Anterior cingulate cortex (tissue), 58 donors: ENCODE measurements at regions not wholly inside any gene's neighbourhood (a gene's known extent, or its start where the extent isn't known, plus 50 kb on each side); places are given as distances from the start of the nearest gene placed in this dataset.
"Not testable (repeated sequence)": the region's sequence is repeated elsewhere in the genome, so short reads cannot be mapped to it uniquely, and the experiment has no call there.

Experiments
- DNase-seq, 58 donors: peaks; one replicate each; lab custom pipeline; 2025; lab: John Stamatoyannopoulos, UW

- DNase-seq, result peak in 8 of 58 donors; percentile 19 to 59 (median 30)
These were observed 123.3 kb upstream of the GRIK3 start for GRCh38 chr1:37157634-37158033.

DNA sequence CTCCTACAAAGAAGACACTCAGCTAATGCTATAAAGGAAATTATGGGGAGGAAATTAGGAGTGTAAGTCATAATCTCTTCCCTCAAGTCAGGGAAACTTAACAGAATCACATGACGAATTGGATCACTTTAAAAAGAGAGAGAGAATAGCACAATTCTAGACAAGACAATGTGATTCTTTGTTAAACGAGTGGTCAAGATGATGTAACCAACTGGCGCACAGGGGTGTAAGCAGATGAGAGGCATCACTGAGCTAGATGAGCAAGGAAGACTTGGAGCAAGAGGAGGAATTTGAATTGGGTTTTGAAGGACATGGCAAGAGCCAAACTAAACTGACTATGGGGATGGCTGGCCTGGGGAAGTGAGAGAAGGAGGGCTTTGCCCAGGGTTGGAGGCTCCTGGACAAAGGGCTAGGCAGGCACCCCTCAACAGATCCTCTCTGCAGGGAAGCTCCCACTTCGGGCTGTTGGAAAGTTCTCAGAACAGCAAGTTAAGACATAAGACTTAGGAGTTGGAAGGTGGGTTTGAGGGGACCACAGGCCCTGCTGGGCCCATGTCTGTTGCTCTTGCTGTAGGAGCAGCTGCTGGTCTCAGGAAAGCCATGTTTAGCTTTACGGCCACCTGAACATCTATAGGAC lies 123.9 kb upstream of the GRIK3 start:
- peak in 12 of 58 donors; percentile 21 to 80 (median 32) for DNase-seq

- no peak for DNase-seq
These were observed 124.8 kb upstream of the GRIK3 start for GRCh38 chr1:37159102-37159501.

DNA sequence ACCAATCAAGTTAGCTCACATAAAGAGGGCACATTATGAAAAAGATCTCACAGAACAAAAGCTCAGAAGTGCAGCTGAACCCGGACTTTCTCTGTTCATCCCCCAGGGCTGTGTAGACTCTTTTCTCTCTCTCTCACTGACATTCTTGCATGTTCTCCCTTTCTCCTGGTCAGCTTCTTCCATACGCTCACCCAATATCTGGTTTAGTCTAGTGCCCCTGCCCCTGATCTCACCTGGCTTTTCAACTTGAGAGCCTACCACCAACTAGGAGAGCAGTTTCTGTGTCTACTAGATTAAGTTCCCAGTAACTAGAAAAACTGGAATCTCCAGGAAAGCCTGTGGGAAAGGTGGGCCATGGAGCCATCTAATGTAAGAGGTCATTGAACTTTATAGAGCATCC lies 126.9 kb upstream of the GRIK3 start:
- no peak for DNase-seq

GRCh38 chr1:37162059-37162458 lies 127.7 kb upstream of the GRIK3 start:
- DNase-seq, result no peak

DNA sequence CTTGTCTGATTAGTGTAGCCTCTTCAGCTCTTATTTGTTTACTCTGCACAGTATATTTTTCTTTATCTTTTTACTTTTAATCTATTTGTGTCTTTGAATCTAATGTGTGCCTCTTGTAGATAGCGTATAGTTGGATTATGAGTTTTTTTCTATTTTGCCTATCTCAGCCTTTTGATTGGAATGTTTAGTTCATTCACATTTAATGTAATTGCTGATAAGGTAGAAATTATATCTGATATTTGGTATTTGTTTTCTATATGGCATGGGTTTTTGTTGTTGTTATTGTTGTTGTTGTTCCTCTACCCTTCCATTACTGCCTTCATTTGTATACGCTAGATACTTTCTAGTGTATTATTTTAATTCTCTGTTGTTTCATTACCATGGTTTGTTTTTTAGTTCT lies 131.7 kb upstream of the GRIK3 start:
- DNase-seq, result no peak

DNA sequence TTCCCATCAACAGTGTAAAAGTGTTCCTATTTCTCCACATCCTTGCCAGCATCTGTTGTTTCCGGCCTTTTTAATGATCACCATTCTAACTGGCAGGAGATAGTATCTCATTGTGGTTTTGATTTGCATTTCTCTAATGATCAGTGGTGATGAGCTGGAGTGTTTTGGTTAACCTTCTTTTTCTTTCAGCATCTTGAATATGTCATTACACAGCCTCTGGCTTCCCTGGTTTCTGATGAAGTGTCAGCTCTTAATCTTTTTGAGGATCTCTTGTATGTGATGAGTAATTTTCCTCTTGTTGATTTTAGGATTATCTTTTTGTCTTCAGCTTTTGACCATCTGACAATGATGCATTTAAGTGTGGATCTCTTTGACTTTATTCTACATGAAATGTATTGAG lies 133.2 kb upstream of the GRIK3 start:
- no peak for DNase-seq

DNA sequence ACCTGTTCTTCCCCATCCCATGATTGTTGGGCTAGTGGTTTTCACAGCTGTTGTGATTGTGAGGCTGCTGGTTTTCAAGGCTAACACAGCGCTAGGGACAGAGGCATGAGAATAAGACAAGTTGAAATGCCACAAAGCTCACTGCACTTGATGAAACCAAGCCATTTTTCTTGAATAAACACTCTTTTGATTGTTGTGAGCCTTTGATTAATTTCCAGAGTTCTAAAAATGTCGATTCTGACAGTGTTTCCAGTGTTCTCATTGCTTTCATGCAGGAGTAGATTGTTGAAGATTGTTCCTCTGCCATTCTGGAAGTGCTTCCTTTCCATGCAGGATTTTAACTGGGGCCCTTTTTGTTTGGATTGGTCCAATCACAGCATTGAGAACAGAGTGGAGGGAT lies 134.9 kb upstream of the GRIK3 start:
- peak in 1 of 58 donors; percentile 23 for DNase-seq

- no peak for DNase-seq
These were observed 135.5 kb upstream of the GRIK3 start for GRCh38 chr1:37169743-37170275.

DNA sequence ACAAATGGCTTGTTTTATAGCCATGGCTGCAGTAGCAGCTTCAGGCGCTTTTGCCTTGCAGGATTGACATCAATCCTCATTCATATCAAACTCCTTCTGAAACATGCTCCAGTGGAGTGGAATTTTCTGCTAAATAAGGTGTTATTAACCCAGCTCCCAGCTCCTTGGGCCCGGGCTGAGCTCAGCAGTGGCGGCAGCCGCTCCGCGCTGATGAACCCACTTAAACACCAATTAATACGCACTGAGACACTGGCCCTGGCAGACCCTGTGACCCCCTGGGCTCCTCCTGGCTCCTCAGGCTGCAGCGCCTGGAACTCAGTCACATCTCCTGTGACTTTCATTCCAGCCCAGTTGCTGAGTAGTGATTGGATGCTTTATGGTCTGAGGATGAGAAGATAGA lies 137.4 kb upstream of the GRIK3 start:
- DNase-seq, result no peak

GRCh38 chr1:37174341-37174740 lies 140.0 kb upstream of the GRIK3 start:
- peak in 7 of 58 donors; percentile 12 to 39 (median 23) for DNase-seq

GRCh38 chr1:37174876-37175275 lies 140.6 kb upstream of the GRIK3 start:
- no peak for DNase-seq

- DNase-seq, result no peak
These were observed 141.4 kb upstream of the GRIK3 start for GRCh38 chr1:37175666-37176215.

DNA sequence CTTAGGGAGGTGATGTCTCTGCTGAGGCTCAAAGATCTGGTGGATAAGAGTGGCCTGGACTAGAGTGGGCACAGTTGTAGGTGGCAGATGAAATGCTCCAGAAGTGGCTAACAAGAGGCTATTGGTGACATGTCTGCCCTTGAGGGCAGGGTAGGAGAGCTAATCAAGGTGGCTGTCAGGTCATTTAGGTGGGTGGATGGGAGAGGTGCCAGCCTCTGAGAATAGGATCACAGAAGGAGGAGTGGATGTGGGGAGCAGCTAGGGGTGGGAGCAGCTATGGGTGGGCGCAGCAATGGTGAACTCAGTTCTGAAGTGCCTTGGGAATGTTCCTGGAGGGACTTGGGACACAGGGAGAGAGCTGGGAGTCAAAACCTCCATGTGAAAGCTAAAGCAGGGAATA lies 142.0 kb upstream of the GRIK3 start:
- DNase-seq, result no peak

- DNase-seq, result peak in 5 of 58 donors; percentile 10 to 36 (median 14)
These were observed 143.0 kb upstream of the GRIK3 start for GRCh38 chr1:37177230-37177864.

DNA sequence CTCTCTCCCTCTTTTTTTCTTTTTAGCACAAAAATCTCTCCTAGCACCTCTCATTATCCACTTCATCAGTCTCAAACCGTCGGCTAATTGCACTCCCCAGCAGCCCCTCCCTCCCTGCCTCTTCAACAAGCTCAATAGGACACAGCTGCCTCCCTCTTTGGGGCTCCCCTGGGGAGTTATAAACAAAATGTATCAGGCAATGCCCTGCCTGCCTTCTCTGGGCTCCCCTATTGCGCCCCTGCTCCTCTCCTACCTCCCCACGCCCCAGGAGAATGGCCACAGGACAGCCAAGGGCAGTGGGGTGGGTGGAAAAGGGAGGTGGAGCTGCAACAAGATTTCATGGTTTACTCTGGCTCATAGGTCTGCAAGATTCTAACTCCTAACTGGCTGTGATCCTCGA lies 147.1 kb upstream of the GRIK3 start:
- no peak for DNase-seq

DNA sequence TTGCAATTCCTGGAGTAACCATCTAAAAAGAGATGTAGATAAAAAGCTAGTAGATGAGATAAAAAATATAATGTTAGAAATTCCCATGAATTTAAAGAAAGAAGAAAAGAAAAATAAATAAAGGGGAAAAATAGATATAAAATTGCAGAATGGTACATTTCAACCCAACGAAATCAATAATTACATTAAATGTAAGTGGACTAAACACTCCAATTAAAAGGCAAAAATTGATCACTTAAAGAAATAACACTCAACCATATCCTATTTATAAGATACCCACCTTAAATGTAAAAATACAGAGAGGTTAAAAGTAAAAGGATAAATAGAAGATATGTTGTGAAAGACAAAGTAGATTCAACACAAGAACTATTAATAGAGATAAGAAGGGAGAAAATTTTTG lies 150.5 kb upstream of the GRIK3 start:
- DNase-seq, result no peak

GRCh38 chr1:37186246-37186756 lies 152.0 kb upstream of the GRIK3 start:
- DNase-seq, result no peak

GRCh38 chr1:37189111-37189510 lies 154.8 kb upstream of the GRIK3 start:
- DNase-seq, result no peak

- no peak for DNase-seq
These were observed 163.1 kb upstream of the GRIK3 start for GRCh38 chr1:37197411-37197810.

DNA sequence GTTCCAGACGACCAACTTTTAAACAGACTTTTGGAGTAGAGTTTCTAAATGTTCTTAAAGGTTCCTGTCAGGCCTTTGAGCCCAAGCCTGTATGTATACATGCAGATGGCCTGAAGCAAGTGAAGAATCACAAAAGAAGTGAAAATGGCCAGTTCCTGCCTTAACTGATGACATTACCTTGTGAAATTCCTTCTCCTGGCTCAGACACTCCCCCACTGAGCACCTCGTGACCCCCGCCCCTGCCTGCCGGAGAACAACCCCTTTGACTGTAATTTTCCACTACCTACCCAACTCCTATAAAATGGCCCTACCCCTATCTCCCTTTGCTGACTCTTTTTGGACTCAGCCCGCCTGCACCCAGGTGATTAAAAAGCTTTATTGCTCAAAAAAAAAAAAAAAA lies 180.0 kb upstream of the GRIK3 start:
- DNase-seq, result not testable (repeated sequence)

GRCh38 chr1:37233606-37234005 lies 199.3 kb upstream of the GRIK3 start:
- peak in 1 of 58 donors; percentile 5 for DNase-seq
